Endothelial cell of umbilical vein (primary cell): ENCODE measurements at regions not wholly inside any gene's neighbourhood (a gene's known extent, or its start where the extent isn't known, plus 50 kb on each side); places are given as distances from the start of the nearest gene placed in this dataset.

Experiments used
- BruUV-seq: library from RNA; stranded (reverse); fragments of 400-500 nt; replicated peaks from 2 replicates; lab custom pipeline; 2021; lab: Mats Ljungman, UMichigan
- CTCF ChIA-PET: fragments of 300-600, 350-600 bp; sonication (Branson Sonifier 250); formaldehyde crosslinking; loops from one replicate; lab custom pipeline; 2021; ENCODE audit warnings: antibody characterized with exemption, inconsistent platforms; lab: Charles Lee
- POLR2A ChIA-PET: fragments of 300-600, 350-600 bp; sonication (Branson Sonifier 250); formaldehyde crosslinking; loops from one replicate; lab custom pipeline; 2021; ENCODE audit warnings: antibody characterized with exemption, inconsistent platforms; lab: Charles Lee
- DNase-seq: peaks from one replicate; pipeline ENCODE4 v3.0.0-alpha.2; 2011; ENCODE audit warnings: low read depth, low spot score
- FAIRE-seq: peaks from 2 replicates; lab custom pipeline; 2011; peaks lifted over from hg19 to GRCh38; lab: Jason Lieb, UNC
- H2AFZ ChIP-seq: 2 replicates; pipeline ENCODE4 v1.6.0; 2012; ENCODE audit warnings: low read depth, low read length, control low read depth, inconsistent platforms
- H3K27ac ChIP-seq: 2 replicates; pipeline ENCODE4 v1.5.1; 2011; ENCODE audit warnings: low read depth, mild to moderate bottlenecking, control low read depth, low read length, moderate library complexity; ENCODE audit not compliant: insufficient read depth
- H3K27me3 ChIP-seq, 2 experiments: 2 replicates each; pipeline versions ENCODE4 v1.6.0 to v1.6.1; 2011; ENCODE audit warnings: low read length in 2 of 2, mixed read lengths in 1 of 2; ENCODE audit not compliant: control insufficient read depth in 2 of 2, insufficient read depth in 2 of 2
- H3K36me3 ChIP-seq, 2 experiments: 2 replicates in 1 of 2; 3 replicates in 1 of 2; pipeline ENCODE4 v1.5.1; 2011; ENCODE audit warnings: low read length in 2 of 2, mild to moderate bottlenecking in 1 of 2, moderate library complexity in 1 of 2; ENCODE audit not compliant: control insufficient read depth in 2 of 2, insufficient read depth in 2 of 2; ENCODE audit errors: extremely low read depth in 1 of 2
- H3K4me1 ChIP-seq: 3 replicates; pipeline ENCODE4 v1.5.1; 2011; ENCODE audit warnings: mild to moderate bottlenecking, low read length; ENCODE audit not compliant: control insufficient read depth, insufficient read depth; ENCODE audit errors: extremely low read depth
- H3K4me2 ChIP-seq: 2 replicates; pipeline ENCODE4 v1.6.1; 2011; ENCODE audit warnings: low read length, control low read depth, mixed read lengths; ENCODE audit not compliant: insufficient read depth
- H3K4me3 ChIP-seq, 3 experiments: fragments of 200-600 bp in 1 of 3; sonication (generic), shearing (Covaris generic) in 1 of 3; replicated peaks in 1 of 3; 2 replicates each; pipeline ENCODE4 v1.5.1; 2011 to 2016; ENCODE audit warnings: control low read depth in 3 of 3, low read length in 3 of 3, mild to moderate bottlenecking in 2 of 3, inconsistent platforms in 1 of 3, low read depth in 1 of 3, moderate library complexity in 1 of 3; ENCODE audit not compliant: insufficient read depth in 1 of 3
- H3K79me2 ChIP-seq: 2 replicates; pipeline ENCODE4 v1.6.0; 2012; ENCODE audit warnings: low read length, inconsistent platforms; ENCODE audit not compliant: control insufficient read depth, insufficient read depth
- H3K9ac ChIP-seq: replicated peaks from 2 replicates; pipeline ENCODE3; 2011; ENCODE audit warnings: low read length, control low read depth; ENCODE audit not compliant: insufficient read depth; ENCODE audit errors: extremely low read depth
- H3K9me1 ChIP-seq: replicated peaks from 3 replicates; pipeline ENCODE4 v1.6.0; 2011; ENCODE audit warnings: mild to moderate bottlenecking, low read length; ENCODE audit not compliant: control insufficient read depth, insufficient read depth; ENCODE audit errors: extremely low read depth
- H3K9me3 ChIP-seq: replicated peaks from 2 replicates; pipeline ENCODE4 v1.5.1; 2012; ENCODE audit warnings: low read length, inconsistent platforms; ENCODE audit not compliant: control insufficient read depth, insufficient read depth
- H4K20me1 ChIP-seq: replicated peaks from 2 replicates; pipeline ENCODE3; 2011; ENCODE audit warnings: mild to moderate bottlenecking, low read length; ENCODE audit not compliant: control insufficient read depth, insufficient read depth; ENCODE audit errors: extremely low read depth
- CTCF ChIP-seq, 2 donors: IDR thresholded peaks; 1 replicate in 1 of 2; 2 replicates in 1 of 2; pipeline ENCODE4 v1.5.1; 2011; ENCODE audit warnings: low read length in 2 of 2, mild to moderate bottlenecking in 2 of 2, moderate library complexity in 2 of 2, control low read depth in 1 of 2, inconsistent platforms in 1 of 2, low read depth in 1 of 2; ENCODE audit not compliant: insufficient read depth in 1 of 2; ENCODE audit errors: extremely low read depth in 1 of 2
- EZH2 ChIP-seq: IDR thresholded peaks from 2 replicates; pipeline ENCODE4 v1.6.1; 2012; ENCODE audit warnings: borderline replicate concordance, low read depth, mild to moderate bottlenecking, moderate library complexity, low read length, inconsistent platforms; ENCODE audit not compliant: severe bottlenecking
- FOS ChIP-seq: IDR thresholded peaks from 2 replicates; pipeline ENCODE4 v1.6.1; 2011; ENCODE audit warnings: mild to moderate bottlenecking, low read length, moderate library complexity, borderline replicate concordance; ENCODE audit not compliant: insufficient read depth
- GATA2 ChIP-seq: IDR thresholded peaks from 2 replicates; pipeline ENCODE4 v1.7.0; 2011; ENCODE audit warnings: low read depth, mild to moderate bottlenecking, moderate library complexity, mixed read lengths, low read length; ENCODE audit not compliant: insufficient read length, insufficient read depth
- JUN ChIP-seq: IDR thresholded peaks from 2 replicates; pipeline ENCODE4 v1.6.1; 2011; ENCODE audit warnings: borderline replicate concordance, low read depth; ENCODE audit not compliant: insufficient read length, insufficient read depth
- MAX ChIP-seq: IDR thresholded peaks from 2 replicates; pipeline ENCODE4 v1.6.1; 2011; ENCODE audit not compliant: insufficient read depth, insufficient read length
- MYC ChIP-seq: IDR thresholded peaks from one replicate; pipeline ENCODE4 v1.6.1; 2011; ENCODE audit warnings: mild to moderate bottlenecking, low read depth, low read length
- POLR2A ChIP-seq: IDR thresholded peaks from 2 replicates; pipeline ENCODE4 v1.6.1; 2012; ENCODE audit warnings: low read depth, mild to moderate bottlenecking, control low read depth, low read length
- POLR2AphosphoS5 ChIP-seq: IDR thresholded peaks from 2 replicates; pipeline ENCODE4 v1.6.1; 2012; ENCODE audit warnings: low read depth, mild to moderate bottlenecking, control low read depth, low read length, moderate library complexity; ENCODE audit not compliant: insufficient read depth
- dilution Hi-C: fragments of 300-500 bp; cut with MboI; formaldehyde crosslinking; loops from one replicate; pipeline ENCODE4 v1.15.0; 2019; ENCODE audit warnings: low sequenced_read_pairs; ENCODE audit not compliant: extremely low pct_ligation_motif_present
- intact Hi-C: fragments of 100-400 bp; cut with micrococcal nuclease; formaldehyde crosslinking; loops from one replicate; pipeline ENCODE4 v1.10.0; 2022

- Histone ChIP-seq H2AFZ (no peak overlapping the region), H3K9ac (no peak overlapping the region), H4K20me1 (no peaks in the 10 kb centered on the region), H3K4me1 (no peaks in the 10 kb centered on the region), H3K27ac (no peak overlapping the region), H3K27me3 (no peaks in the 10 kb centered on the region), H3K79me2 (no peaks in the 10 kb centered on the region), H3K36me3 (no peaks in the 10 kb centered on the region), H3K9me3 (no peaks in the 10 kb centered on the region), H3K4me3 (no peak overlapping the region), H3K4me2 (no peak overlapping the region), H3K9me1 (no peaks in the 10 kb centered on the region)
- ChIA-PET CTCF (interaction anchor here (0.7 kb wide), 1 partner anchor 69 kb away, joined by 3 read pairs; no protein-coding TSS in a partner anchor), POLR2A (no interaction called here)
- DNase-seq (no peak), FAIRE-seq (no peak)
- BruUV-seq: no TSS peak
- no peak for TF ChIP-seq EZH2
- TF ChIP-seq FOS: no peak
- TF ChIP-seq MAX: no peak
- TF ChIP-seq CTCF (IDR thresholded peaks at IDR 0.05; ENCODE audit: extremely low read depth in 1 of 2, insufficient read depth in 1 of 2, low read depth in 1 of 2, low read length in 2 of 2): no peak
- no peak for TF ChIP-seq MYC
- no peak for TF ChIP-seq POLR2A
- TF ChIP-seq POLR2AphosphoS5: no peak
- TF ChIP-seq JUN: no peak
- no peak for TF ChIP-seq GATA2
- dilution Hi-C loops (no loop called here), intact Hi-C loops (no loop called here)
Observed at GRCh38 chr13:85368686-85369085, 430.5 kb downstream of the SLITRK6 start.
